Transverse colon (tissue), 4 donors: ENCODE measurements at regions not wholly inside any gene's neighbourhood (a gene's known extent, or its start where the extent isn't known, plus 50 kb on each side); places are given as distances from the start of the nearest gene placed in this dataset.

ENCODE experiments used
- DNase-seq: peaks from one replicate; pipeline ENCODE4 v3.0.0-alpha.2; 2019
- H3K27ac ChIP-seq, 4 donors: fragments of 200-600 bp; sonication (generic); 2 replicates each; pipeline ENCODE4 v1.5.1; 2016 to 2018; ENCODE audit warnings: inconsistent platforms in 4 of 4
- H3K27me3 ChIP-seq: fragments of 200-600 bp; sonication (generic); 2 replicates; pipeline ENCODE4 v1.5.1; 2017; ENCODE audit warnings: inconsistent platforms
- H3K36me3 ChIP-seq, 4 donors: fragments of 200-600 bp; sonication (generic); 2 replicates each; pipeline ENCODE4 v1.5.1; 2017 to 2019; ENCODE audit warnings: inconsistent platforms in 4 of 4
- H3K4me1 ChIP-seq, 4 donors: fragments of 200-600 bp; sonication (generic); 2 replicates each; pipeline ENCODE4 v1.5.1; 2017 to 2020; ENCODE audit warnings: inconsistent platforms in 4 of 4
- H3K4me3 ChIP-seq, 4 donors: fragments of 200-600 bp; sonication (generic); 1 replicate in 1 of 4; 2 replicates in 3 of 4; pipeline versions ENCODE4 v1.5.1 to v1.6.1; 2017 to 2019; ENCODE audit warnings: inconsistent platforms in 4 of 4
- H3K9me3 ChIP-seq, 2 donors: fragments of 200-600 bp; sonication (generic); 2 replicates each; pipeline ENCODE4 v1.5.1; 2017 to 2019; ENCODE audit warnings: inconsistent platforms in 2 of 2
- CTCF ChIP-seq, 5 experiments: fragments of 200-600 bp in 3 of 5; fragments of 450-650 bp in 2 of 5; sonication (generic) in 3 of 5; IDR thresholded peaks; 1 replicate in 2 of 5; 2 replicates in 3 of 5; pipeline ENCODE4 v1.5.1; 2016 to 2017; ENCODE audit warnings: antibody characterized with exemption in 5 of 5, inconsistent platforms in 3 of 5, mild to moderate bottlenecking in 2 of 5, moderate library complexity in 1 of 5
- EP300 ChIP-seq: sonication (generic); formaldehyde crosslinking; IDR thresholded peaks from one replicate; pipeline ENCODE4 v1.6.1; 2017; ENCODE audit warnings: antibody characterized with exemption, low read depth
- POLR2A ChIP-seq: fragments of 450-650 bp; IDR thresholded peaks from one replicate; pipeline ENCODE4 v1.6.1; 2016; ENCODE audit warnings: antibody characterized with exemption, mild to moderate bottlenecking, moderate library complexity
- POLR2AphosphoS5 ChIP-seq, 3 donors: sonication (generic); formaldehyde crosslinking; IDR thresholded peaks; one replicate each; pipeline ENCODE4 v1.6.1; 2016; ENCODE audit warnings: antibody characterized with exemption in 3 of 3
- WGBS, 2 donors: methylation state at CpG; one replicate each; pipeline ENCODE4 v1.1.5; 2018; ENCODE audit warnings: low coverage in 1 of 2; 5-methylcytosine and 5-hydroxymethylcytosine counted together
- in situ Hi-C, 4 donors: fragments of 200-750 bp; cut with MboI; loops; one replicate each; pipeline versions ENCODE4 v1.15.0 to v1.15.1; 2017; ENCODE audit warnings: low sequenced_read_pairs in 3 of 4, low pct_ligation_motif_present in 1 of 4, low pct_unique_long_range_greater_than_20kb in 1 of 4
- intact Hi-C: fragments of 100-400 bp; cut with DNase I; formaldehyde crosslinking; loops from one replicate; pipeline ENCODE4 v1.15.1; 2023; ENCODE audit warnings: low total_unique reads

- no peak overlapping the region for H3K27ac ChIP-seq
- intact Hi-C loops (no loop called here), in situ Hi-C loops (no loop called here)
- H3K4me3 ChIP-seq, result no peak overlapping the region
- H3K27me3 ChIP-seq, result no peaks in the 10 kb centered on the region
- TF ChIP-seq EP300 (no peak), POLR2AphosphoS5 (IDR thresholded peaks at IDR 0.05) (no peak), POLR2A (no peak), CTCF (IDR thresholded peaks at IDR 0.05) (no peak)
- H3K36me3 ChIP-seq, result no peaks in the 10 kb centered on the region
- WGBS, 2 donors, result 70 to 71% methylated on average over 3 of the region's 3 CpGs
- no peaks in the 10 kb centered on the region for H3K9me3 ChIP-seq
- no peaks in the 10 kb centered on the region for H3K4me1 ChIP-seq
- no peak for DNase-seq
Measured at GRCh38 chr7:91512958-91513357, 248.7 kb downstream of the FZD1 start.

- Histone ChIP-seq H3K27ac (no peak overlapping the region), H3K4me1 (no peaks in the 10 kb centered on the region), H3K4me3 (no peak overlapping the region), H3K9me3 (no peaks in the 10 kb centered on the region), H3K36me3 (no peaks in the 10 kb centered on the region), H3K27me3 (no peaks in the 10 kb centered on the region)
- TF ChIP-seq EP300, result no peak
- no peak for TF ChIP-seq POLR2A
- no peak for TF ChIP-seq CTCF (IDR thresholded peaks at IDR 0.05)
- TF ChIP-seq POLR2AphosphoS5 (IDR thresholded peaks at IDR 0.05), result no peak
- intact Hi-C loops (no loop called here), in situ Hi-C loops (no loop called here)
- DNase-seq, result no peak
- 84 to 90% methylated on average over 3 to 4 of the region's 4 CpGs for WGBS, 2 donors
Measured at GRCh38 chr7:91514591-91514990, 250.4 kb downstream of the FZD1 start.

- DNase-seq, result no peak
- Histone ChIP-seq H3K36me3 (no peaks in the 10 kb centered on the region), H3K9me3 (no peaks in the 10 kb centered on the region), H3K4me3 (no peak overlapping the region), H3K27ac (no peak overlapping the region), H3K27me3 (no peaks in the 10 kb centered on the region), H3K4me1 (no peaks in the 10 kb centered on the region)
- TF ChIP-seq EP300, result no peak
- no peak for TF ChIP-seq POLR2AphosphoS5 (IDR thresholded peaks at IDR 0.05)
- no peak for TF ChIP-seq POLR2A
- no peak for TF ChIP-seq CTCF (IDR thresholded peaks at IDR 0.05)
- WGBS, 2 donors, result 81% methylated on average over 1 of the region's 1 CpG; no CpG with 5 or more reads in 1 of the 2 donors
- intact Hi-C loops, result no loop called here
- in situ Hi-C loops, result no loop called here
Measured at GRCh38 chr7:91515961-91516360, 251.7 kb downstream of the FZD1 start.

- 36 to 47% methylated on average over 1 of the region's 1 CpG for WGBS, 2 donors
- no peak for DNase-seq
- Histone ChIP-seq H3K36me3 (no peaks in the 10 kb centered on the region), H3K9me3 (no peaks in the 10 kb centered on the region), H3K27me3 (no peaks in the 10 kb centered on the region), H3K4me3 (no peak overlapping the region), H3K4me1 (no peaks in the 10 kb centered on the region), H3K27ac (no peak overlapping the region)
- TF ChIP-seq POLR2AphosphoS5 (IDR thresholded peaks at IDR 0.05), result no peak
- TF ChIP-seq CTCF (IDR thresholded peaks at IDR 0.05), result no peak
- TF ChIP-seq POLR2A, result no peak
- in situ Hi-C loops (no loop called here), intact Hi-C loops (no loop called here)
Measured at GRCh38 chr7:91517201-91517785, 253.1 kb downstream of the FZD1 start.
